RWPE2 (cell line): ENCODE measurements at regions not wholly inside any gene's neighbourhood (a gene's known extent, or its start where the extent isn't known, plus 50 kb on each side); places are given as distances from the start of the nearest gene placed in this dataset.
A peak's percentile ranks its signal among the peaks of the same experiment; 100 is the strongest.

Experiments used
- ATAC-seq: fragments of 200-7000 bp; cut with Tn5 transposase; 3 replicates; pipeline ENCODE4 v1.9.1; 2021; ENCODE audit warnings: low read depth
- DNase-seq: peaks from one replicate; pipeline ENCODE4 v3.0.0-alpha.2; 2020; ENCODE audit warnings: low spot score
- H3K27ac ChIP-seq: fragments of 450-650 bp; 2 replicates; pipeline ENCODE4 v1.5.1; 2017; ENCODE audit warnings: mild to moderate bottlenecking; ENCODE audit not compliant: poor library complexity, severe bottlenecking
- H3K27me3 ChIP-seq: fragments of 250-450 bp; sonication (Bioruptor Pico); 2 replicates; pipeline ENCODE4 v1.5.1; 2021; ENCODE audit warnings: mild to moderate bottlenecking, moderate library complexity; ENCODE audit not compliant: insufficient read depth, poor library complexity, severe bottlenecking
- H3K36me3 ChIP-seq: fragments of 250-450 bp; sonication (Bioruptor Pico); 2 replicates; pipeline ENCODE4 v1.5.1; 2020; ENCODE audit warnings: low read depth, mild to moderate bottlenecking, moderate library complexity
- H3K4me1 ChIP-seq: fragments of 250-450 bp; sonication (Bioruptor Pico); 2 replicates; pipeline ENCODE4 v1.5.1; 2021; ENCODE audit warnings: mild to moderate bottlenecking, moderate library complexity; ENCODE audit not compliant: insufficient read depth, poor library complexity, severe bottlenecking
- H3K4me3 ChIP-seq: fragments of 250-450 bp; sonication (Bioruptor Pico); 2 replicates; pipeline ENCODE4 v1.5.1; 2021; ENCODE audit warnings: mild to moderate bottlenecking, moderate library complexity; ENCODE audit not compliant: severe bottlenecking
- H3K9me3 ChIP-seq: fragments of 250-450 bp; sonication (Bioruptor Pico); 2 replicates; pipeline ENCODE4 v1.5.1; 2021; ENCODE audit warnings: mild to moderate bottlenecking, moderate library complexity; ENCODE audit not compliant: severe bottlenecking
- TF ChIP-seq, protein P1 (sequence below): fragments of 450-650 bp; IDR thresholded peaks from one replicate; pipeline ENCODE4 v1.5.1; 2017; ENCODE audit warnings: mild to moderate bottlenecking, moderate library complexity; ENCODE audit not compliant: poor library complexity, severe bottlenecking

DNA sequence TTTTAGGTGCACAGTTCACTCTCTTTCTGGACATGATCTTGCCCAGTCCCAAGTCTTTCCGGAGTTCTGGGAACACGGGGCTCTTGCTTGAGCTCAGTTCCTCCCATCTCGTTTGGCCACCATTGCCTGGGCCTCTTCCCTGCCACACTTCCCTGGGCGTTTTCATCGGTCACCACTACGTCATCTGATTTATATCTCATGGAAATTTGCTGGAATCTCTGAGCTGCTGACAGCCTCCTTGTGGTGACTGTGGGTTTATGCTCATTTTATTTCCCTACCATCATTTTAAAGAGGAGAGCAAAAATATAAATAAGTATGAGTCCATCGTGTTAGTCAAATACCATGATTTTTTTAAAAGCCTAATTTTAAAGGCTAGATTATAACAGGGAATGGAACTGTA lies 449.1 kb upstream of the KAZN start:
- H3K9me3 ChIP-seq = no peaks in the 10 kb centered on the region
- DNase-seq (no peak), ATAC-seq (no peak)
- TF ChIP-seq, protein P1, sequence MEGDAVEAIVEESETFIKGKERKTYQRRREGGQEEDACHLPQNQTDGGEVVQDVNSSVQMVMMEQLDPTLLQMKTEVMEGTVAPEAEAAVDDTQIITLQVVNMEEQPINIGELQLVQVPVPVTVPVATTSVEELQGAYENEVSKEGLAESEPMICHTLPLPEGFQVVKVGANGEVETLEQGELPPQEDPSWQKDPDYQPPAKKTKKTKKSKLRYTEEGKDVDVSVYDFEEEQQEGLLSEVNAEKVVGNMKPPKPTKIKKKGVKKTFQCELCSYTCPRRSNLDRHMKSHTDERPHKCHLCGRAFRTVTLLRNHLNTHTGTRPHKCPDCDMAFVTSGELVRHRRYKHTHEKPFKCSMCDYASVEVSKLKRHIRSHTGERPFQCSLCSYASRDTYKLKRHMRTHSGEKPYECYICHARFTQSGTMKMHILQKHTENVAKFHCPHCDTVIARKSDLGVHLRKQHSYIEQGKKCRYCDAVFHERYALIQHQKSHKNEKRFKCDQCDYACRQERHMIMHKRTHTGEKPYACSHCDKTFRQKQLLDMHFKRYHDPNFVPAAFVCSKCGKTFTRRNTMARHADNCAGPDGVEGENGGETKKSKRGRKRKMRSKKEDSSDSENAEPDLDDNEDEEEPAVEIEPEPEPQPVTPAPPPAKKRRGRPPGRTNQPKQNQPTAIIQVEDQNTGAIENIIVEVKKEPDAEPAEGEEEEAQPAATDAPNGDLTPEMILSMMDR = peak; percentile 45
- no peak overlapping the region for H3K4me3 ChIP-seq
- H3K27me3 ChIP-seq = no peaks in the 10 kb centered on the region
- no peaks in the 10 kb centered on the region for H3K36me3 ChIP-seq
- no peaks in the 10 kb centered on the region for H3K4me1 ChIP-seq
- H3K27ac ChIP-seq = no peak overlapping the region

GRCh38 chr1:14156543-14156942 lies 441.9 kb upstream of the KAZN start:
- TF ChIP-seq, protein P1 = no peak
- Histone ChIP-seq H3K4me3 (no peak overlapping the region), H3K27ac (no peak overlapping the region), H3K27me3 (no peaks in the 10 kb centered on the region), H3K4me1 (no peaks in the 10 kb centered on the region), H3K9me3 (no peaks in the 10 kb centered on the region), H3K36me3 (no peaks in the 10 kb centered on the region)
- DNase-seq (no peak), ATAC-seq (no peak)

GRCh38 chr1:14160781-14161180 lies 437.7 kb upstream of the KAZN start:
- H3K36me3 ChIP-seq = no peaks in the 10 kb centered on the region
- TF ChIP-seq, protein P1 = no peak
- ATAC-seq (no peak), DNase-seq (no peak)
- no peaks in the 10 kb centered on the region for H3K27me3 ChIP-seq
- H3K4me3 ChIP-seq = no peak overlapping the region
- no peaks in the 10 kb centered on the region for H3K4me1 ChIP-seq
- no peaks in the 10 kb centered on the region for H3K9me3 ChIP-seq
- no peak overlapping the region for H3K27ac ChIP-seq

- Histone ChIP-seq H3K4me3 (no peak overlapping the region), H3K4me1 (no peaks in the 10 kb centered on the region), H3K9me3 (no peaks in the 10 kb centered on the region), H3K27ac (no peak overlapping the region), H3K27me3 (no peaks in the 10 kb centered on the region), H3K36me3 (no peaks in the 10 kb centered on the region)
- TF ChIP-seq, protein P1 = no peak
- DNase-seq = no peak
- no peak for ATAC-seq
These were observed 435.2 kb upstream of the KAZN start for GRCh38 chr1:14163246-14163645.

DNA sequence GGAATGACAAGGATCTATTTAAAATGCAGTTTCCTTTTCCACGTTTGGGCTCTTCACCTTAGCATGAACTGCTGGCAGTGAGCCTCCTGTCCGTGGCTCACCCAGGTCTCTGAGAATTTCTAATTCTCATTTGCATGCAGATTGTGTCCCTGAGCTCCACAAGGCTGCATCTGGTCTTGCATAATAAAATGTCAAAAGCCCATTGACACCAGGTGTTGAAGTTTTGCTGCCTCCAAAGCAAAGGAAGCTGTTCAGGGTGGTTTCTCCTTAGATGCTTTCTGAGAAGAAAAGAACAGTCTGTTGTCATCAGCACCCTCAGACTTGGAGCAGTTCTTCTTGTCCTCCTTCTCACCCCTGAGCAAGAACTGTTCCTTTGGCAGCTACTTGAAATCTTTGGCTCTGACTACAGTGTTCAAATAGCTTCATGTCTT lies 433.1 kb upstream of the KAZN start:
- H3K27me3 ChIP-seq = no peaks in the 10 kb centered on the region

More for the DNA sequence above, 433.1 kb upstream of the KAZN start:
- Histone ChIP-seq H3K4me1 (no peaks in the 10 kb centered on the region), H3K4me3 (no peak overlapping the region), H3K36me3 (no peaks in the 10 kb centered on the region), H3K9me3 (no peaks in the 10 kb centered on the region), H3K27ac (no peak overlapping the region)
- ATAC-seq (no peak), DNase-seq (no peak)
- TF ChIP-seq, protein P1 = no peak
